Neural cell (in vitro differentiated cells): ENCODE measurements at regions not wholly inside any gene's neighbourhood (a gene's known extent, or its start where the extent isn't known, plus 50 kb on each side); places are given as distances from the start of the nearest gene placed in this dataset.

Experiments used
- H2AFZ ChIP-seq: fragments of 200-600, 300-800 bp; sonication (generic), shearing (Covaris generic); 2 replicates; pipeline ENCODE4 v1.6.0; 2014; ENCODE audit warnings: low read depth, mild to moderate bottlenecking, antibody characterized with exemption, low read length, moderate library complexity
- H3F3A ChIP-seq: fragments of 200-600 bp; shearing (Covaris generic); 2 replicates; pipeline ENCODE4 v1.6.1; 2016; ENCODE audit warnings: mild to moderate bottlenecking, moderate library complexity, mixed read lengths, antibody characterized with exemption, low read length; ENCODE audit not compliant: insufficient read depth, poor library complexity, severe bottlenecking
- H3K27ac ChIP-seq: fragments of 200-600, 300-800 bp; sonication (generic), shearing (Covaris generic); 2 replicates; pipeline ENCODE4 v1.5.1; 2014; ENCODE audit warnings: mild to moderate bottlenecking, low read length, moderate library complexity
- H3K27me3 ChIP-seq: fragments of 300-800, 200-600 bp; sonication (generic), shearing (Covaris generic); 2 replicates; pipeline ENCODE4 v1.6.0; 2014; ENCODE audit warnings: mild to moderate bottlenecking, low read depth, low read length, moderate library complexity; ENCODE audit not compliant: insufficient read depth
- H3K36me3 ChIP-seq: fragments of 300-800, 200-600 bp; sonication (generic), shearing (Covaris generic); 2 replicates; pipeline ENCODE4 v1.5.1; 2014; ENCODE audit warnings: mild to moderate bottlenecking, antibody characterized with exemption, low read length, moderate library complexity; ENCODE audit not compliant: insufficient read depth
- H3K4me2 ChIP-seq: fragments of 300-800, 200-600 bp; sonication (generic), shearing (Covaris generic); 2 replicates; pipeline ENCODE4 v1.6.0; 2014; ENCODE audit warnings: mild to moderate bottlenecking, low read length
- H3K4me3 ChIP-seq: fragments of 300-800, 200-600 bp; sonication (generic), shearing (Covaris generic); 2 replicates; pipeline ENCODE4 v1.5.1; 2014; ENCODE audit warnings: mild to moderate bottlenecking, low read length, moderate library complexity
- H3K79me2 ChIP-seq: fragments of 200-600 bp; shearing (Covaris generic); replicated peaks from 2 replicates; pipeline ENCODE4 v1.6.0; 2014; ENCODE audit warnings: mild to moderate bottlenecking, low read length, moderate library complexity; ENCODE audit not compliant: insufficient read depth
- H3K9ac ChIP-seq: fragments of 300-800, 200-600 bp; sonication (generic), shearing (Covaris generic); 2 replicates; pipeline ENCODE4 v1.6.1; 2016; ENCODE audit warnings: mild to moderate bottlenecking, low read length, mixed read lengths
- H3K9me2 ChIP-seq: fragments of 200-600 bp; shearing (Covaris generic); 2 replicates; pipeline ENCODE4 v1.6.1; 2016; ENCODE audit warnings: mild to moderate bottlenecking, low read length, mixed read lengths; ENCODE audit not compliant: insufficient read depth
- H3K9me3 ChIP-seq: fragments of 200-600, 300-800 bp; sonication (generic), shearing (Covaris generic); 2 replicates; pipeline ENCODE4 v1.6.1; 2016; ENCODE audit warnings: mild to moderate bottlenecking, mixed run types, low read length, moderate library complexity, mixed read lengths
- H4K20me1 ChIP-seq: fragments of 200-600 bp; shearing (Covaris generic); 2 replicates; pipeline ENCODE4 v1.6.1; 2016; ENCODE audit warnings: mild to moderate bottlenecking, mixed run types; ENCODE audit not compliant: insufficient read depth
- EP300 ChIP-seq: fragments of 450-650 bp; conservative IDR thresholded peaks from 2 replicates; pipeline ENCODE4 v1.6.1; 2014; ENCODE audit warnings: antibody characterized with exemption, mild to moderate bottlenecking, moderate library complexity; ENCODE audit not compliant: poor library complexity, severe bottlenecking
- EZH2 ChIP-seq: fragments of 200-600, 300-800 bp; shearing (Covaris generic), sonication (generic); IDR thresholded peaks from 2 replicates; pipeline ENCODE4 v1.6.1; 2014; ENCODE audit warnings: antibody characterized with exemption, low read length, borderline replicate concordance, mild to moderate bottlenecking; ENCODE audit not compliant: insufficient read depth, poor library complexity, severe bottlenecking
- MXI1 ChIP-seq: fragments of 450-650 bp; conservative IDR thresholded peaks from 2 replicates; pipeline ENCODE4 v1.6.1; 2014; ENCODE audit warnings: antibody characterized with exemption, mild to moderate bottlenecking; ENCODE audit not compliant: poor library complexity, severe bottlenecking
- POLR2AphosphoS5 ChIP-seq: IDR thresholded peaks from 2 replicates; pipeline ENCODE4 v1.6.1; 2012
- RAD21 ChIP-seq: fragments of 450-650 bp; conservative IDR thresholded peaks from 2 replicates; pipeline ENCODE4 v1.6.1; 2014; ENCODE audit warnings: antibody characterized with exemption, mild to moderate bottlenecking, moderate library complexity
- SMC3 ChIP-seq: fragments of 450-650 bp; conservative IDR thresholded peaks from 2 replicates; pipeline ENCODE4 v1.6.1; 2014; ENCODE audit warnings: antibody characterized with exemption, mild to moderate bottlenecking, moderate library complexity; ENCODE audit not compliant: poor library complexity
- TAF1 ChIP-seq: IDR thresholded peaks from 2 replicates; pipeline ENCODE4 v1.6.1; 2012; ENCODE audit warnings: low read depth
- TF ChIP-seq, protein P1 (sequence below): fragments of 450-650 bp; IDR thresholded peaks from 2 replicates; pipeline ENCODE4 v1.5.1; 2014; ENCODE audit warnings: antibody characterized with exemption, mild to moderate bottlenecking, moderate library complexity; ENCODE audit not compliant: poor library complexity, severe bottlenecking
- TF ChIP-seq, protein P2 (sequence below): IDR thresholded peaks from 2 replicates; pipeline ENCODE4 v1.6.1; 2012; ENCODE audit warnings: borderline replicate concordance

GRCh38 chr18:38576349-38576748, 1010.8 kb upstream of the CELF4 start:
- H4K20me1 ChIP-seq, result no peaks in the 10 kb centered on the region
- H3K27ac ChIP-seq, result no peak overlapping the region
- no peak overlapping the region for H3K4me2 ChIP-seq
- H3F3A ChIP-seq, result no peaks in the 10 kb centered on the region
- no peaks in the 10 kb centered on the region for H3K79me2 ChIP-seq
- no peak overlapping the region for H2AFZ ChIP-seq
- TF ChIP-seq MXI1 (no peak), SMC3 (no peak), POLR2AphosphoS5 (no peak), EP300 (no peak), RAD21 (no peak), EZH2 (no peak)
- TF ChIP-seq, protein P1, sequence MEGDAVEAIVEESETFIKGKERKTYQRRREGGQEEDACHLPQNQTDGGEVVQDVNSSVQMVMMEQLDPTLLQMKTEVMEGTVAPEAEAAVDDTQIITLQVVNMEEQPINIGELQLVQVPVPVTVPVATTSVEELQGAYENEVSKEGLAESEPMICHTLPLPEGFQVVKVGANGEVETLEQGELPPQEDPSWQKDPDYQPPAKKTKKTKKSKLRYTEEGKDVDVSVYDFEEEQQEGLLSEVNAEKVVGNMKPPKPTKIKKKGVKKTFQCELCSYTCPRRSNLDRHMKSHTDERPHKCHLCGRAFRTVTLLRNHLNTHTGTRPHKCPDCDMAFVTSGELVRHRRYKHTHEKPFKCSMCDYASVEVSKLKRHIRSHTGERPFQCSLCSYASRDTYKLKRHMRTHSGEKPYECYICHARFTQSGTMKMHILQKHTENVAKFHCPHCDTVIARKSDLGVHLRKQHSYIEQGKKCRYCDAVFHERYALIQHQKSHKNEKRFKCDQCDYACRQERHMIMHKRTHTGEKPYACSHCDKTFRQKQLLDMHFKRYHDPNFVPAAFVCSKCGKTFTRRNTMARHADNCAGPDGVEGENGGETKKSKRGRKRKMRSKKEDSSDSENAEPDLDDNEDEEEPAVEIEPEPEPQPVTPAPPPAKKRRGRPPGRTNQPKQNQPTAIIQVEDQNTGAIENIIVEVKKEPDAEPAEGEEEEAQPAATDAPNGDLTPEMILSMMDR, result no peak
- H3K4me3 ChIP-seq, result no peak overlapping the region
- H3K9me2 ChIP-seq, result no peaks in the 10 kb centered on the region
- H3K27me3 ChIP-seq, result no peaks in the 10 kb centered on the region
- H3K9me3 ChIP-seq, result no peaks in the 10 kb centered on the region
- no peak overlapping the region for H3K9ac ChIP-seq
- no peaks in the 10 kb centered on the region for H3K36me3 ChIP-seq

DNA sequence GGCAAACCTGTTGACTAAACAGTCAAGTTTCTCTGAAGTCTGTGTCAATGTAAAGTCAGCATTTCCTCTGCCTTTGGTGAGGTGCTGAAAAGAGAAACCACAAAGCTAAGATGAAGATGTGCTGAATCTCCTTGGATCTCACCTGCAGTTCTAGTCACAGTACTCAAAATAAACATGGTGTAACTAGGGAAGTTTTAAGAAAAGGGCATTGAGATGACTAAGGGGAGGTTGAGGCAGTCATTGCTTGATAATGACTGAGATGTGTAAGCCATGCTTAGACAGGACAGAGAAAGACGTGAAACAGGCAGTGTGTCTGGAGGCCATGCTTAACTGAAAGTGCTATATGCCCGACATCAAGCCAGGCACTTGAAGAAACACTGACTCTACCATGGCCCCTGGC, 1010.0 kb upstream of the CELF4 start:
- Histone ChIP-seq H3K79me2 (no peaks in the 10 kb centered on the region), H3K27me3 (no peaks in the 10 kb centered on the region), H3K4me2 (no peak overlapping the region), H3K9ac (no peak overlapping the region), H3K9me3 (no peaks in the 10 kb centered on the region), H3K36me3 (no peaks in the 10 kb centered on the region), H3F3A (no peaks in the 10 kb centered on the region), H3K4me3 (no peak overlapping the region), H3K9me2 (no peaks in the 10 kb centered on the region), H3K27ac (no peak overlapping the region), H4K20me1 (no peaks in the 10 kb centered on the region), H2AFZ (no peak overlapping the region)
- TF ChIP-seq EP300 (no peak), SMC3 (no peak), RAD21 (no peak), POLR2AphosphoS5 (no peak), EZH2 (no peak), MXI1 (no peak), TAF1 (no peak)
- TF ChIP-seq, protein P2, sequence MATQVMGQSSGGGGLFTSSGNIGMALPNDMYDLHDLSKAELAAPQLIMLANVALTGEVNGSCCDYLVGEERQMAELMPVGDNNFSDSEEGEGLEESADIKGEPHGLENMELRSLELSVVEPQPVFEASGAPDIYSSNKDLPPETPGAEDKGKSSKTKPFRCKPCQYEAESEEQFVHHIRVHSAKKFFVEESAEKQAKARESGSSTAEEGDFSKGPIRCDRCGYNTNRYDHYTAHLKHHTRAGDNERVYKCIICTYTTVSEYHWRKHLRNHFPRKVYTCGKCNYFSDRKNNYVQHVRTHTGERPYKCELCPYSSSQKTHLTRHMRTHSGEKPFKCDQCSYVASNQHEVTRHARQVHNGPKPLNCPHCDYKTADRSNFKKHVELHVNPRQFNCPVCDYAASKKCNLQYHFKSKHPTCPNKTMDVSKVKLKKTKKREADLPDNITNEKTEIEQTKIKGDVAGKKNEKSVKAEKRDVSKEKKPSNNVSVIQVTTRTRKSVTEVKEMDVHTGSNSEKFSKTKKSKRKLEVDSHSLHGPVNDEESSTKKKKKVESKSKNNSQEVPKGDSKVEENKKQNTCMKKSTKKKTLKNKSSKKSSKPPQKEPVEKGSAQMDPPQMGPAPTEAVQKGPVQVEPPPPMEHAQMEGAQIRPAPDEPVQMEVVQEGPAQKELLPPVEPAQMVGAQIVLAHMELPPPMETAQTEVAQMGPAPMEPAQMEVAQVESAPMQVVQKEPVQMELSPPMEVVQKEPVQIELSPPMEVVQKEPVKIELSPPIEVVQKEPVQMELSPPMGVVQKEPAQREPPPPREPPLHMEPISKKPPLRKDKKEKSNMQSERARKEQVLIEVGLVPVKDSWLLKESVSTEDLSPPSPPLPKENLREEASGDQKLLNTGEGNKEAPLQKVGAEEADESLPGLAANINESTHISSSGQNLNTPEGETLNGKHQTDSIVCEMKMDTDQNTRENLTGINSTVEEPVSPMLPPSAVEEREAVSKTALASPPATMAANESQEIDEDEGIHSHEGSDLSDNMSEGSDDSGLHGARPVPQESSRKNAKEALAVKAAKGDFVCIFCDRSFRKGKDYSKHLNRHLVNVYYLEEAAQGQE, result no peak
- TF ChIP-seq, protein P1, result no peak
